Activated CD4-positive, alpha-beta T cell treated with anti-CD3 and anti-CD28 coated beads, Interleukin-2, amount 10 ng/mL, durations not matched to agents 7 days and 5 days (primary cell): ENCODE measurements at regions not wholly inside any gene's neighbourhood (a gene's known extent, or its start where the extent isn't known, plus 50 kb on each side); places are given as distances from the start of the nearest gene placed in this dataset.

Experiments
- CTCF ChIA-PET: fragments of 350-600 bp; sonication (Branson Sonifier 250); formaldehyde crosslinking; loops from one replicate; lab custom pipeline; 2021; ENCODE audit warnings: antibody characterized with exemption; lab: Charles Lee
- POLR2A ChIA-PET: fragments of 350-600 bp; sonication (Branson Sonifier 250); formaldehyde crosslinking; loops from one replicate; lab custom pipeline; 2021; ENCODE audit warnings: antibody characterized with exemption; lab: Charles Lee
- DNase-seq: peaks from one replicate; pipeline ENCODE4 v3.0.0-alpha.2; 2020
- H3K27ac Mint-ChIP-seq: one replicate; pipeline ENCODE4 v1.8.0; 2021; ENCODE audit warnings: mild to moderate bottlenecking, moderate library complexity, mixed read lengths
- H3K27me3 Mint-ChIP-seq: one replicate; pipeline ENCODE4 v1.8.0; 2021; ENCODE audit warnings: mixed read lengths
- H3K36me3 Mint-ChIP-seq: one replicate; pipeline ENCODE4 v1.8.0; 2021; ENCODE audit warnings: low read depth, mixed read lengths
- H3K4me1 Mint-ChIP-seq: one replicate; pipeline ENCODE4 v1.8.0; 2021; ENCODE audit warnings: mixed read lengths
- H3K4me3 Mint-ChIP-seq: one replicate; pipeline ENCODE4 v1.8.0; 2021; ENCODE audit warnings: mild to moderate bottlenecking, moderate library complexity, mixed read lengths
- H3K9me3 Mint-ChIP-seq: one replicate; pipeline ENCODE4 v1.8.0; 2021; ENCODE audit warnings: mixed read lengths

DNA sequence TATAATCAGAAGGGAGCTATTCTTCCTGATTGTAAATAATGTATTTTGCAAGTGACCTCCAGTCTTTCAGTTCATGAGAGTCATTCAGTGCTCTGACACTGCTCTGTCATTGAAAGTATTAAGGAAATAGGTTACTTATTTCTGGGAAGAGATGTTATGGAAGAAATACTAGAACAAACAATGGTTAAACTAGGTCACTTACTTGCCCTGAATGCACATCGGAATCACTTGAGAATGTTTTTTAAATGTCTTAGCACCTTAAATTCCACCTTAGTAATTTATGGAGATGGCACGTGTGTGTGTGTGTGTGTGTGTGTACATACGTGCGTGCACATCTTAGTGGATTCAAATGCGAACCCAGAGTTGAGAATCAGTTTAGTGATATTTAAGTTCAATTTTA is 126.6 kb upstream of the KCNH7 start:
- H3K9me3 Mint-ChIP-seq: peaks cover 6% of the 10 kb centered on the region
- ChIA-PET CTCF (no interaction called here), POLR2A (no interaction called here)
- no peaks in the 10 kb centered on the region for H3K27me3 Mint-ChIP-seq
- DNase-seq: no peak
- H3K36me3 Mint-ChIP-seq: no peaks in the 10 kb centered on the region
- no peaks in the 10 kb centered on the region for H3K4me1 Mint-ChIP-seq
- no peak overlapping the region for H3K27ac Mint-ChIP-seq
- H3K4me3 Mint-ChIP-seq: no peak overlapping the region

DNA sequence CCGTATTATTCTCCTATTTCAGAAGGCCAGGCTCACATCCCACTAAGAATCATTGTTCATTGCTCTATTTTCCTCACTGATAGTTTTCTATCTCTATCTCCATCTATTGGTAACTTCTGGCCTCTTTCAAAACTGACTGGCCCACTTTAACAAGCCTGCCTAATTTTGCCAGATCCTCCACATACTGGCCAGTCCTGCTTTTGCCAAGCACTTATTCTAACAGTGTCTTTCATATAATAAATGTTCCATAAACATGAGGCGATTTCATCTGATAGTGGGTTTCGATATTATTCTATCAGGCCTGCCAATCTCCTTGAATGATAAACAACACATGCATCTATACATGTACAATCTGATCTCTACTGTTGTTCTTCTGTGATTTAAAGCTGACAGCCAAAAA is 125.9 kb upstream of the KCNH7 start:
- Mint-ChIP-seq H3K27me3 (no peaks in the 10 kb centered on the region), H3K4me3 (no peak overlapping the region), H3K9me3 (peaks cover 6% of the 10 kb centered on the region), H3K4me1 (no peaks in the 10 kb centered on the region), H3K36me3 (no peaks in the 10 kb centered on the region), H3K27ac (no peak overlapping the region)
- CTCF ChIA-PET: no interaction called here
- POLR2A ChIA-PET: no interaction called here
- no peak for DNase-seq

DNA sequence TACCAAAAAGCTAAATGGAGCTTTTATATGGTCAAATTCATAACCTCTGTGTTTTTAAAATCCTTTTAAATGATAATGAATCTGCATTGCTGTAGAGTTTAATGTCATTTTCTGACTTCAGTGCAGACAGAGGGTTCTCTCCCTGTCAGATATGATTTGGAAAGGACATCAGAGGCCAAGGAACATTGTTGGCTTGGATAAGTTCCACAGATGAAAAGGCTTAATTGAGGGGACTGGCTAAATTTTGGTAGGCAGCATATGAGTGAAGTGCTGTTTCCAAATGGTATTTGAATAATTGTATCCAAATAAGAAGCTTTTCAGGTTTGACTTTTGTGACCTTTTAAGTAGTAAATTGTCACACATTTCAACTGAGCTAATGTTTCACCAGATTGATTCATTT is 124.6 kb upstream of the KCNH7 start:
- ChIA-PET POLR2A (no interaction called here), CTCF (no interaction called here)
- no peak for DNase-seq
- no peak overlapping the region for H3K4me3 Mint-ChIP-seq
- H3K36me3 Mint-ChIP-seq: no peaks in the 10 kb centered on the region
- H3K27ac Mint-ChIP-seq: no peak overlapping the region
- peaks cover 6% of the 10 kb centered on the region for H3K9me3 Mint-ChIP-seq
- H3K27me3 Mint-ChIP-seq: no peaks in the 10 kb centered on the region
- no peaks in the 10 kb centered on the region for H3K4me1 Mint-ChIP-seq

DNA sequence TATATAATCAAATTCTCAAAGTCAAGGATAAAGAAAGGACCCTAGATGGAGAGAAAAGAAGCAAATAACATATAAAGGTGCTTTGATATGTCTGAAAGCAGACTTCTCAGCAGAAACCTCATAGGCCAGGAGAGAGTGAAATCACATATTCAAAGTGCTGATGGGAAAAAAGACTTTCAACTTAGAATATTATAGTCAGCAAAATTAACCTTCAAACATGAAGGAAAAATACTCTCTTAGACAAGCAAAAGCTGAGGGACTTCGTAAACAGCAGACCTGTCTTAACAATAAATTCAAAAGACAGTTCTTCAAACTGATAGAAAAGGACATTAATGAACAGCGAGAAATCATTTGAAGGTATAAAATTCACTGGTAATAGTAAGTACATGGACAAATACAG is 107.2 kb upstream of the KCNH7 start:
- H3K27ac Mint-ChIP-seq: no peak overlapping the region
- DNase-seq: no peak
- CTCF ChIA-PET: no interaction called here
- no peaks in the 10 kb centered on the region for H3K36me3 Mint-ChIP-seq
- POLR2A ChIA-PET: no interaction called here
- H3K4me1 Mint-ChIP-seq: no peaks in the 10 kb centered on the region
- H3K4me3 Mint-ChIP-seq: no peak overlapping the region
- no peaks in the 10 kb centered on the region for H3K27me3 Mint-ChIP-seq
- peaks cover 10% of the 10 kb centered on the region for H3K9me3 Mint-ChIP-seq

DNA sequence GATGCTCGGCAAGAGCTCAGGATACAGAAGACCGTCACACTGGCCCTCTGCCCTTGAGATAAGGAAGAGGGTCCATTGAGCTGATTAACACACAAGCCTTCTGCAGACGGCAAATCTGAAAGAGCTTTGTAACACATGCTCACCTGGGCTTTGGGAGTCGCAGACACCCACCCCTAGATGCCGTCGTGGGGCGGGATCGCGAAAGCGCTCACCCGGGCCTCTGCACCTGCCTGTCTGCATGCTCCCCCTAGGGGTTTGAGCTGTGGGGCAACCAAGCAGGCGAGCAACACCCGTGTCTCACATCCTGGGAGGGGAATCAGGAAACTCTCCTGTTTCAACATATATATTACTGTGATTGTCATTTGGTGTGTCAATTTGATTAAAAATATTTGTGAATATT is 99.8 kb upstream of the KCNH7 start:
- Mint-ChIP-seq H3K27me3 (no peaks in the 10 kb centered on the region), H3K9me3 (peaks cover 5% of the 10 kb centered on the region), H3K4me3 (no peak overlapping the region), H3K36me3 (no peaks in the 10 kb centered on the region), H3K4me1 (no peaks in the 10 kb centered on the region), H3K27ac (no peak overlapping the region)
- ChIA-PET POLR2A (no interaction called here), CTCF (no interaction called here)
- DNase-seq: no peak

DNA sequence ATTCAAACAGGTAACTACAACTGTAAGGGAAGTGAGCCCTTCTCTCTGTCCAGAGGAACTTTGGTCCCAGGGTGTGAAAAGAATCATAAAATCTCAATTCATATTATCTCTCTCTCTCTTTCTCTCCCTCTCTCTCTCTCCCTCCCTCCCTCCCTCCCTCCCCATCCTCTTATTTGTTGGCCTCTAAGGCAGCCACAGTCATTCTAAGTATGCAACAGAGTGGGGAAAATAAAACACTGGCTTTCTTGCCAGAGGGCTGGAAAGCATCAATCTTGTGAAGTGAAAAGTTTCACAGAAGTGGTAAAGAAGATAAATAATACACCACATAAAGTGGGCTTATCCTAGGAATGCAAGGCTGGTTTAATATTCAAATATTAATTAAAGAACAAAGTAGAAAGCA is 95.6 kb upstream of the KCNH7 start:
- DNase-seq: no peak
- POLR2A ChIA-PET: no interaction called here
- no peak overlapping the region for H3K27ac Mint-ChIP-seq
- H3K9me3 Mint-ChIP-seq: no peaks in the 10 kb centered on the region
- no peak overlapping the region for H3K4me3 Mint-ChIP-seq
- H3K27me3 Mint-ChIP-seq: no peaks in the 10 kb centered on the region
- H3K4me1 Mint-ChIP-seq: no peaks in the 10 kb centered on the region
- CTCF ChIA-PET: no interaction called here
- no peaks in the 10 kb centered on the region for H3K36me3 Mint-ChIP-seq

DNA sequence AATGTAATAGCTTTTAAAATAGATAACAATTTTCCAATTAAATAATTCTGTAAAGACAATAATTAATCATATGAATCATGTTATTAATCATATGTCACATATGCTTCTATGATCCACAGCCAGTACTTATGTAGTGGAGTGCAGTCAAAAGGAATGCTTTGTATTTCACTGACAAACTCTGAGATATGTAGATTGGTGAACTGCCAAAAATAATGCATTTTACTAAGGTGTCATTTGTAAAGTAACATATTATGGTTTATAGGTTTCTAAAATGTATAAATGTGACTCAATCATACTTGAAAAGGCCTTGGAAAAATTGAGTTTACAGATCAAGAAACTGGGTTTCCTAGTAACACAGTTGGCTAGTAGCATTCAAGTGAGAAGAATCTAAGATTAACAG is 93.8 kb upstream of the KCNH7 start:
- H3K4me1 Mint-ChIP-seq: no peaks in the 10 kb centered on the region
- ChIA-PET POLR2A (no interaction called here), CTCF (no interaction called here)
- H3K9me3 Mint-ChIP-seq: no peaks in the 10 kb centered on the region
- H3K27ac Mint-ChIP-seq: no peak overlapping the region
- no peak for DNase-seq
- H3K27me3 Mint-ChIP-seq: no peaks in the 10 kb centered on the region
- H3K36me3 Mint-ChIP-seq: no peaks in the 10 kb centered on the region
- H3K4me3 Mint-ChIP-seq: no peak overlapping the region

DNA sequence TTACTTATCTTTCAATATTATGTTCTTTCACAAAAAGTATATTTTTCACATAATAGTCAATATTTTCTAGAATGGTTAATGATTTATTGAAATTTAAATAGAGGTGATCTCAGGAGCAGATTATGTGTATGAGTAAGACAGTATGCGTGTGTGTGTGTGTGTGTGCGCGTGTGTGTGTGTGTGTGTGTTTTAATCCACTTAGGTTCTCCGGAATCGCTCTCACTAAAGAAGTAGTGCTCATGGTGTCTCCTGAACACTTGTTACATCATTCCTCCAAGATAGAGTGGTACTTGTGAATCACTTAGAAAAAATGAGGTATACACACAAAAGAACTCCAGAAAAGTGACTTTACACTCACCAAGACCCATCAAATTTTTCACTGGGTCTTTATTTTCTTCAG is 91.0 kb upstream of the KCNH7 start:
- H3K4me1 Mint-ChIP-seq: no peaks in the 10 kb centered on the region
- DNase-seq: no peak
- ChIA-PET CTCF (no interaction called here), POLR2A (no interaction called here)
- no peak overlapping the region for H3K4me3 Mint-ChIP-seq
- H3K27ac Mint-ChIP-seq: no peak overlapping the region
- no peaks in the 10 kb centered on the region for H3K36me3 Mint-ChIP-seq
- H3K27me3 Mint-ChIP-seq: no peaks in the 10 kb centered on the region
- no peaks in the 10 kb centered on the region for H3K9me3 Mint-ChIP-seq

DNA sequence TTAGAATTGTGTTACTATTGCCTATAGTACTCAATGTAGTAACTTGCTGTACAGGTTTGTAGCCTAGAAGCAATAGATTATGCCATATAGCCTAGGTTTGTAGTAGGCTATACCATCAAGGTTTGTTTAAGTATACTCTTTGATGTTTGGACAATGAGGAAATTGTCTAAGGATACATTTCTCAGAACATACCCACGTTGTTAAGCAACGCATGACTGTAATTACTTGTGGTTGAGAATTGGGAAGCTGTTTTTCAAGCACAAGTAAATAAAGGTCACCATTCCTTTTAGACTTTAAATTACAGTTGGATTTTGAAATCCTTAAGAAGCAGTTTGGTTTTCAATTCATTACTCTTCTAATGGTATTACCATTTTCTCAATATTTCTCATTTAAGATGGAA is 89.8 kb upstream of the KCNH7 start:
- Mint-ChIP-seq H3K9me3 (no peaks in the 10 kb centered on the region), H3K27me3 (no peaks in the 10 kb centered on the region), H3K36me3 (no peaks in the 10 kb centered on the region), H3K4me1 (no peaks in the 10 kb centered on the region), H3K27ac (no peak overlapping the region), H3K4me3 (no peak overlapping the region)
- ChIA-PET CTCF (no interaction called here), POLR2A (no interaction called here)
- DNase-seq: no peak

DNA sequence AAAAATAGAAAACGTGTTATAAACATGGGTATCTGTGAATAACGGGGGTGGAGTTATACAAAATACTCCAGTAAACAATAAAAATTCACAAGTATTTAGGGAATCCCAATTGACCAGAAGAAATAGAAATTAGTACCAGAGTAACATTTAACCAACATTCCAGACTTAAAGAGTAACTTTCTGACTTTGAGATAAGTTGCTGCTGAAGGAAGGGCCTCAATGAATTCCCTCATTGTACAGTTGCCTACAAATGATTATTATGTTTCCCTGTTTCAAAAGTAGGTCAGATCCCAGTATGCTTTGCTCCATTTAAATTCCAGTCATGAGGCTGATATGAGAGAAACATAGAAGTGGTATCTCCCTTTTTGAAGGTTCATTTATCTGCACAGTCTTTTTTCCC is 88.3 kb upstream of the KCNH7 start:
- CTCF ChIA-PET: no interaction called here
- H3K36me3 Mint-ChIP-seq: no peaks in the 10 kb centered on the region
- DNase-seq: no peak

DNA sequence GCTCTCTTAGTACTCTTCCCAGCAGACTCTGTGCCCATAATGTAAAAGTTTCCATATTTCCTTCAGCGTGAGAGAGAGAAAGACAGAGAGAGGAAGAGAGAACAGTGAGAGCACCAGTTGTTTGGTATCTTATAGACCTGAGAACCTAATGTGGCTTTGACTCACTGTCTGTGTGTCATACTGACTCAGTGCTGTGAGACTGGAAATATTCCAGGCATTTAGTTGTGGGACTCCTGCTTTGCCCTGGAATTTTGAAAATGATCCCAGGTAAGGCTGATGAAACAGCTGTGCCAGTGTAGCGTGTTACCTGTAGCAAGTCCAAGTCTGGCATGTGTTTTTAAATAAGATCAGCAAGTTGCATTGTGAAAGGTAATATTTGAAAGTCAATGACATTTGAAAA is 87.9 kb upstream of the KCNH7 start:
- Mint-ChIP-seq H3K27ac (no peak overlapping the region), H3K36me3 (no peaks in the 10 kb centered on the region), H3K27me3 (no peaks in the 10 kb centered on the region), H3K4me3 (no peak overlapping the region), H3K4me1 (no peaks in the 10 kb centered on the region), H3K9me3 (no peaks in the 10 kb centered on the region)
- ChIA-PET POLR2A (no interaction called here), CTCF (no interaction called here)
- no peak for DNase-seq

More for the DNA sequence above, 88.3 kb upstream of the KCNH7 start:
- Mint-ChIP-seq H3K4me1 (no peaks in the 10 kb centered on the region), H3K27ac (no peak overlapping the region), H3K27me3 (no peaks in the 10 kb centered on the region), H3K9me3 (no peaks in the 10 kb centered on the region), H3K4me3 (no peak overlapping the region)
- POLR2A ChIA-PET: no interaction called here

DNA sequence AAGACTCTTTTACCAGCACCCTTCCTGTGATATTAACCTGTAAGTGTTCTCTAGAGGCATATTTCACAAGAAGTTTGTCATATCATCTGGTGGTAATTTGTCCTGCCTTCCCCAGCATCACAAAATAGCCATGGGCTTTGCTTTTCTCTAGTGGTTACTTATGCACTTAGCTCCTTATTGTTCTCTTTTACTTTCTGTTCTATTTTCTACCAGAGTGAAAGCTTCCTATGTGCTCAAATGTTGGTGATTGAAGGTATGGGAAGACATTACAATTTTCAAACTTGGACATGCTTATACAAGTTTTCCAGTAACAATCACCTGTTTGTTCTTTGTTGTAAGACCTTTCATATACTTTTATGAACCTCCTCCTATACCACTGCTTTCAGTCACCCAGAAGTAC is 87.0 kb upstream of the KCNH7 start:
- POLR2A ChIA-PET: no interaction called here
- Mint-ChIP-seq H3K27ac (no peak overlapping the region), H3K27me3 (no peaks in the 10 kb centered on the region), H3K4me1 (no peaks in the 10 kb centered on the region), H3K4me3 (no peak overlapping the region), H3K36me3 (no peaks in the 10 kb centered on the region), H3K9me3 (no peaks in the 10 kb centered on the region)
- CTCF ChIA-PET: no interaction called here
- DNase-seq: no peak

DNA sequence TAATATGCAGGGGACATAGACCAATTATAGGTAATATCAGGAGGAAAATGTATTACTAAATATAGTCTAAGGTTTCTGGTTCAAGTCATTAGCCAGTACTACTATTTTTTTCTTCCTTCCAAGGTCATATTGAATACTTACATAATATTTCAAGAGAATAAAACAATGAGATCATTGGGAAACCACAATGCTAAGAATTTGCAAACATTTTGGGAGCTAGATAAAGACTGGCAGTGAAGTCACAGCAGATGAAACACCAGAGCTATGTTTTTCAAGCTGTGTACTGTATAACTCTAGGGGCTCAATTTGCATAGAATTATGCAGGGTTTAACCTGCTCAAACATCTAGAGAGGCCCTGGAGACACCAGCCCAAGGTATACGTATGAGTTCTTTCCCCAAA is 80.5 kb upstream of the KCNH7 start:
- H3K36me3 Mint-ChIP-seq: no peaks in the 10 kb centered on the region
- H3K27me3 Mint-ChIP-seq: no peaks in the 10 kb centered on the region
- H3K4me3 Mint-ChIP-seq: no peak overlapping the region
- H3K27ac Mint-ChIP-seq: no peak overlapping the region
- DNase-seq: no peak
- CTCF ChIA-PET: interaction anchor here (0.6 kb wide), 1 partner anchor 233 kb away, joined by 3 read pairs; no protein-coding TSS in a partner anchor
- no peaks in the 10 kb centered on the region for H3K4me1 Mint-ChIP-seq
- POLR2A ChIA-PET: no interaction called here
- H3K9me3 Mint-ChIP-seq: peaks cover 3% of the 10 kb centered on the region

DNA sequence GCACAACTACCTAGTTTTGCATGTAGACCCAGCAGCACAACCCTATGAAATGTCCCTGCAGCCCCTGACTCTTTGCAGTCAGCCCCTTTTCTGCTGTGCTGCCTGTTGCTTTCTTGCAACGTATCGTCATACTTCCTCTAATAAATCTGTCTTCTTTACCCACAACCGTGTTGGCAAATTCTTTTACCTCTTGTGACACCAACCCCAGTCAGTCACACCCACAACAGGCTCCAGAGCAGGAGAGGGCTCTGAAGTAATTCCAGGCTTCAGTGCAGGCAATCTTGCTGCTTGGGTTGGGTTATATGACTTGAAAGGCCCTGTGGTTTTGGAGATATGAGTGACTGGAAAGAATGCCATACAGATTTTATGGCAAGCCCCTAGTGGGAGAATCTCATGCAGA is 79.1 kb upstream of the KCNH7 start:
- no peak for DNase-seq
- CTCF ChIA-PET: no interaction called here
- no peaks in the 10 kb centered on the region for H3K4me1 Mint-ChIP-seq
- POLR2A ChIA-PET: no interaction called here
- H3K27ac Mint-ChIP-seq: no peak overlapping the region
- no peaks in the 10 kb centered on the region for H3K36me3 Mint-ChIP-seq
- H3K27me3 Mint-ChIP-seq: no peaks in the 10 kb centered on the region
- H3K4me3 Mint-ChIP-seq: no peak overlapping the region
- peaks cover 3% of the 10 kb centered on the region for H3K9me3 Mint-ChIP-seq
